GF-D8 (cell line): ENCODE measurements at regions not wholly inside any gene's neighbourhood (a gene's known extent, or its start where the extent isn't known, plus 50 kb on each side); places are given as distances from the start of the nearest gene placed in this dataset.

Experiments
- DNase-seq: peaks from one replicate; lab custom pipeline; 2025; lab: John Stamatoyannopoulos, UW

DNA sequence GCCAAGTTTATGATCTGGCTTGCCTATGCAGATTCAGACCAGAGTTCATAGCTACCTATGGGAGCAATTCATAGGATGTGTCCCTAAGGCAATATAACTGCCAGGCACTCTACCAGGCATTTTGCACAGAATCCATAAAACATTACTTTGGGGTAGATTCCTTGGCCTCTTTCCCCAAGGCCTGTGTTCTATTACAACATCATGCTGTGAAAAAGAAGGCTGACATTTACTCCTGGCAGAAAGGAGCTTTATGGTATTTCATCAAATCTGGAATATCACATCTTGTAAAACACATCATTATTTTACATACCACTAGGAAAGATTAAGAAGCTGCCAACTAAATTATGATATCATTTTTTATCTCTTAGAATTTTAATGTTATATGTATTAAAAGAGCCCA lies 287.0 kb upstream of the MARCKS start:
- no peak for DNase-seq

GRCh38 chr6:113570641-113571040 lies 286.5 kb upstream of the MARCKS start:
- no peak for DNase-seq

- DNase-seq = no peak
Measured at GRCh38 chr6:113574147-113574546, 283.0 kb upstream of the MARCKS start.

DNA sequence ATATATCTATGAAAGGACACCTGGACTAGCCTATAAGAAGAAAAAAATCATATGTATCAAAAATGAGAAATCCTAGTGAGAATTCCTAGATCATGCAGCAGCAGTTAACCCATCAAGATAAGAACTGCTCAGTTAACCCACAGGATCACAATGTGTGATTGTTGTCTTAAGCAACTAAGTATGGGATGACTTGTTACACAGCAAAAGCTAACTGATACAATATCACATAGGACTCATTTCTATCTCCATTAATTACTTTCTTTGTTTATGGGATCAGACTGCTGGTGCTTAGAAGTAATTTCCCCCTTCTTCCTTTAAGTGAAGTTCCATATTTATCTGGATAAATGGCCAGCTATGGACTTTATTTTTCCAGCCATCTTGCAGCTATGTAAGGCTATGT lies 280.8 kb upstream of the MARCKS start:
- DNase-seq = no peak

DNA sequence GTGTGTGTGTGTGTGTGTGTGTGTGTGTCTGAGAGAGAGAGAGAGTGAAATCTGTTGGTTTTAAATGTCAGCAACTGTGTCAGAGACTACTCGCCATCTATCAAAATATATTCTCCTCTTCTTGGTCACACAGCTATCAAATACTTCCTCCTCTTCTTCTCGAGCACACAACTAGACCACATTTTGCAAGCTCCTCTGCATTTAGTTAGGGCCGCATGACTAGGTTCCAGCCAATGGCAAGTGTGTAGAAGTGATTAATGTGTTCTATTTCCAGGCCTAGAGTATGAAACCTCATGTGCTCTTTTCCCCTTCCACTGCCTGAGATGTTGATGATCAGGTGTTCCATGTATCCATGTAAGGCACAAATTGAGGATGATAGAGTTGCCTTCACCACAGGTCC lies 278.5 kb upstream of the MARCKS start:
- no peak for DNase-seq

GRCh38 chr6:113584767-113585166 lies 272.4 kb upstream of the MARCKS start:
- DNase-seq = no peak

DNA sequence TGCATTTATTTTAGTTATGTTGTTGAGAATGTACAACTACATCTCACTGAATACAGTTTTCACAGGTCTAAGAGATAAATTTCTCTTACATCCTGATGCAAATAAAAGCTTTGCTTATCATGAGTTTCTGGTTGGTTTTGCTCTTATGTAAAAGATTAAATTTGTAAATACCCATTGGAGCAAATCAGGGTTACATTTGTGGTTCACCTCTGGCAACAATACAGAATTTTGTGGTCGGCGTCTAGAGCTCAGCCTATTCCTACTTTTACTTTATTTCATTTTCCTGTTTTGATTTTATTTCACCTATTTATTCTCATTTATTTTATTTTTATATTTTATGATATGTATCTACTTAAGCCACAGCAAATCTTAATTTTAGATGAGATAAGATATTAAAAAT lies 271.9 kb upstream of the MARCKS start:
- no peak for DNase-seq

DNA sequence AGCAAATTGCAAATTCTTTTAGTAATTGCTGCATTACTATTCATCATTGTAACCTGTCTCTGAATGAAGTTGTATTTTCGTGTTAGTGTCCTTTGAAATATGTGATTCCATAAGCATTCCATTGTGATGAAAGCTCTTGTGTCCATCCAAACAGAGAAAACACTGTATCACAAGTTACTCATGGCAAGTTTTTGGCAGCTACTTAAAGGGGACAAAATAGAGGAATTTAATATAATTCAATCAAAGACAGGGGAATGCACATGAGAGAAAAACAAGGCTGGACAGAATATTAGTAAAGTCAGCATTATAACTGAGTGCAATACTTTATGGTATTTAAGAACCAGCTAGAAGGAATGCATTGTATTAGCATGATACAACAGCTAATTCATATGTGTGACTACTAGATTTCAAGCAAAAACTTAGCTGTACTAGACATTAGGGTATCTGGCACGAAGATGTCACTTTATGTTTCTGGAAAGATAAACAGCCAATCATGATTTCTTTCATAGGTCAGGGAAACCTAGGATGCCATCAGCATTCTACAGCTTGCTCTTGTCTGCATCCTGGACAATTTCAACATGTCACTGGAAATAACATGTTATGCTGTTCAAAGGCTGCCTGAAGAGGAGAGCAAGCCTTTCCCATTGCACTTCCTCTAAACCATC lies 270.6 kb upstream of the MARCKS start:
- DNase-seq = no peak

GRCh38 chr6:113587078-113587699 lies 270.0 kb upstream of the MARCKS start:
- DNase-seq = no peak

DNA sequence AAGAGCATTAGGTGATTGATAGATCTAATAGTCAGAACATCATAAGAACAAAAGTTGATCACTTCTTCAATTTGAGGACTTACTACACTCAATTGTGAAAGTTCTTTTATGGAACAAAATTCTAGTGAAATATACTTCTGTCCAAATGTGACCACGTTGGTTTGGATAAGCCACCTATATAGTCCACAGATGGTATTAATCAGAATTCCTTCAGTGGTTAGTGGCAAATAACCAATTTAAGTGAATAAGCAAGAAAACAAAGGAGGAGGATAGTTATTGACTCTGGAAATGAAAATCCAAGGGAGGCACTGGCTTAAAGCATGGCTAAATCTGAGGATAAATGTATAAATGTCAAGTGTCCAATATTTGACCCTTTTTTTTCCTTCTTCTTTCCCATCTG lies 268.5 kb upstream of the MARCKS start:
- no peak for DNase-seq

DNA sequence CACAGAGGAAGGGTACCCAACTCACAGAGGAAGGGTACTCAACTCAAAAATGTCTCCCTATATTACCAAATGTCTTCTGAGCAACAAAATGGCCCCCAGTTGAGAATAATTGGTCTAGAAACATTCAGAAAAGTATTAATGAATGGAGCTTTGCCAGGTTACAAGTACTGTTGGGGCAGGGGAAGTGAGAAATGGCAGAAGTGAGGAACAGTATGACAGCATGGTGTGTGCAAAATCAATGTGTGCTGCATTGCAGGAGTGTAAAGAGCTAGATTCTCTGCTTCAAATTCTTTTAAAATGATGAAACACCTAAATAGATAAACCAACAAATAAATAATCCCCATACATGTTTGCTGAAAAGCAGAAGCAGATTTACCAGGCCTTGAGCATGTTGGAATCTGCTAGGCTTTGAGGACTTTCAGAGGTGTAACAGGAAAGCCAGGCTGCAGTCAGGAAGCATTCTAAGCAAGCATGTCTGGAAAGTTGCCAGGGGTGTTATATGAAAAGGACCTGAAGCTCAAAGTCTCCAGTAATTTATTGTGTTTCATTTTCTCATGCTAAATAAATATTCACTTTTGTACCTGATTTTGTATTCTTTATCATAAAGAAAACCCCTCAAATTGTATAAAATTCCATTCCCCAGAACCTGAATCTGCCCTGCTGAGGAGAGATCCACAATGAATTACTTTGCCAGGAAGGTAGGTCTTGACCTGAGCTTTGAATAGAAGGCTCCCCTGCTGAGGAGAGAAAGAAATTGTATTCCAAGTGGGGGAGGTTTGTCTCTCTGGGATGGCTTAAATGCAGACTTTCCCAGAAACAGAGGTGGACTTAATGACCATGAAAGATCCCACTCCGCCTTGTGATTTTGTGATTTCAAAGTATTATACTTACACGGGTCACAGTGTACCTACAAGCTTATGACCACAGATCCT lies 265.0 kb upstream of the MARCKS start:
- DNase-seq = no peak

GRCh38 chr6:113594726-113595125 lies 262.4 kb upstream of the MARCKS start:
- no peak for DNase-seq

DNA sequence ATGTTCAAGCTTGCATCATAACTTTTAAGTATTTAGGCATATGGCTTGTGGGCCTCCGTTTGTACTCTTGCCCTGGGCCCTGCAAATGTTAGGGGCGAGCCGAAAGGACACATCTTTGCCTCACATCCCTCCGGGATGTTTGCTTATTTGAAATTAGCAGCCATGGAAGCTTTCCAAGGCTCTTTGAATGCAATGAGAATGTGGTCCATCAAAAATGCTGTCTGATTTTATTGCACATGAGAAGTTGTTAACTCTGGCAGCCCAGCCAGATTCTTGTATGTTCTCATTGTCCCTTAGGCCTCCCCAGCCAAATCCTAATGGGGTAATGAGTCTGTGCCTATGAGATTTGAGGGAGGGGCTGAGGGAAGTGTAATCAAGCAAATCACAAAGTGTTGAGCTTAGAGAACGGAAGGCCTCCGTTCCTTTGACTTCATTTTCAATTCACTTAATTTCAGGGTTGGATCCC lies 261.2 kb upstream of the MARCKS start:
- DNase-seq = no peak

DNA sequence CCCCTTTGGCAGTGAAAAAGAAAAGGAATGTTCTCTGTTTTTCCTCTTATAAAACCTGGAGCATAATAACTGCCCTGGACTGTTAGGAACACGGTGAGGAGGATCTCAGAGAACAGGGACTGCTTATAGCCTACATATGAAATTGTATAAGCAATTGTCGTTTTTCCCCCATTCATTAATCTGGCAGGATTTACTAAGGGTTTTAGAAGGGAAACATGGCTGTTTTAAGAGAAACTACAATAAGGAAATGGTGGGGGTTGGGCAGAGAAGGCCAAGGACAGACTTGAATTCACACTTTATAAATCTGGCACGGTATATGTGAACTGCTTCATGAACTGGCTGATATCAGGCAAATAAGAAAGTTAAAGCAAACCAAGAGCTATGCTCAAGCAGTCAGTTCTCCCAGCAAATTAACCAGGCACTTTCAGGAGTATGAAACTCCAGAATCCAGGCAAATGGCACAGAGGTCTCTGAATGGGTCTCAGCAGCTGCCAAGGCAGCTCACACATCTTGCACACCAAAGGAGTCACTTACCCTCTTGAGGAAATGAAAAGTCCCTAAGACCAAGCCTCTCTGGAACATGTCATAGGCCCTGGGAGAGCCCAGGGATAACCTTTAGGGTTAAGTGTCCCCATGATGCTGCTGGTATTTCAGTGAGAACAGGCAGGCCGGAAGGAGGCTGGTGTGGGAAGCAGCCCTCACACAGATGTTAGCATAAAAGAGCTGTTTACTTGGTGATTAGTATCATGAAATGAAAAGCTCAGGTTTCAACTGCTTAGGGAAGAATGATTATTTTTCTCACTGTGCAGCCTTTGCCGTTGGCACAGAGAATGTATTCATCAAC lies 260.5 kb upstream of the MARCKS start:
- DNase-seq = no peak

DNA sequence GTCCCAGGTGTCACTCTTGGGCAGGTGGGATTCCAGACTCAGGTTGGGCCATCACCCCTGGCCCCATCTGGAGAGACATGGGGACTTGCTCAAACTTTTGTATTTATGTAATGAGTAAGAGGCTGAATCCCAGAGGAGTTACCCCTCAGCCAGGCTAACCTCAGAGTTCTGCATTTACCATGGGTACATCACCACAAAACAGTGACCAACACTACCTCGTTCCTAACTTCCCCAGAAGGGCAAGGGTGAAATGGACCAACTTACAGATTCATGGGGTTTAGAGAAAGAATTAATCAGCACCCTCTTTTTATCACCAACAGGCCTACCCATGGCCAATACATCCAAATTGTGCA lies 259.9 kb upstream of the MARCKS start:
- DNase-seq = no peak

GRCh38 chr6:113598786-113599185 lies 258.4 kb upstream of the MARCKS start:
- no peak for DNase-seq

DNA sequence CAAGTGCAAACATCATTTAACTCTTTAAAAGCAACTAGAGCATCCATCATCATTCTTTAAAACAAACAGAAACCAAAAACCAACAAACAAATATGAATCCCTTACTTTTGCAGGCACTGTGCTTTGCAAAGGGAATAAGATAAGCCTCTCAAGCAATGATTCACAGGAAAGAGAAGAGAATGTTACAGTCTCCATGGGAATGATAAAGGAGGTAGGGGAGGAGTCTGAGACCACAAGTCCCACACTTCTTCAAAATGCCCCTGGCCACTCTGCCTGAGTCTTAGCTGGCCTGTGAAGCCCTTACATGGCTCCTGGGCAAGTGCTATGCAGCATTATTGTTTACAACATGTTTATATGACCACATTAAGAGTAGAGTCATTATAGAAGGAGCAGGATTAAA lies 257.7 kb upstream of the MARCKS start:
- no peak for DNase-seq

- DNase-seq = no peak
Measured at GRCh38 chr6:113600551-113601339, 256.4 kb upstream of the MARCKS start.

- no peak for DNase-seq
Measured at GRCh38 chr6:113607821-113608545, 249.2 kb upstream of the MARCKS start.

DNA sequence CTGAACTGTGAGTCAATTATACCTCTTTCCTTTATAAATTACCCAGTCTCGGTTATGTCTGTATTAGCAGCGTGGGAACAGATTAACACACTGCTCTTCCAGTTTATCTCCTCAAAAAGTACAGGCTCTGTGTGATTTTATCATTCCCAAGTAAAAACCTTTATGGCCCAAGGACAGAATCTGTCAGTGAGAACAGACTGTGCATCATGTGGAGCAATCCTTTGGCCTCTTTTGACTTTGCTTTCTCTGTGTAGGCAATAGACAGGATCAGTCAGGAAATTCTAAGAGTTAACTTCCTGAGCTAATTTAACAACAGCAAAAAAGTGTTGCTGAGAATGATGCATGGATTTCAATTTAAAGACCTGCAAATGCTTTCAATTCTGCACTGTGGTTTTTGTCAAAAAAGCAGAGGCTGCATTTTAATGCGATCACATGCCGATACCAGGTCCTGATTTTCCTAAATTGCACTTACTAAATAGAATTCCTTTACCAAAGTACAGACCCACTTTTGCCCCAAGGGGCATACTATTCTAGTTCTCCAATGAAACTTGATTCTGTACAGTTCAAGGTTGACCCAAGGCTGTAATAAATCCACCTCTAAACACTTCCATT lies 246.7 kb upstream of the MARCKS start:
- no peak for DNase-seq
